CD4-positive, alpha-beta T cell (primary cell): ENCODE measurements at regions not wholly inside any gene's neighbourhood (a gene's known extent, or its start where the extent isn't known, plus 50 kb on each side); places are given as distances from the start of the nearest gene placed in this dataset.

ENCODE experiments used
- ATAC-seq: fragments of 200-7000 bp; cut with Tn5 transposase; one replicate; pipeline ENCODE4 v1.10.0; 2022; ENCODE audit warnings: mild to moderate bottlenecking; ENCODE audit not compliant: poor library complexity
- CTCF ChIA-PET: fragments of 350-600 bp; sonication (Branson Sonifier 250); formaldehyde crosslinking; loops from one replicate; lab custom pipeline; 2021; ENCODE audit warnings: antibody characterized with exemption, inconsistent platforms; lab: Charles Lee
- POLR2A ChIA-PET: fragments of 350-600 bp; sonication (Branson Sonifier 250); formaldehyde crosslinking; loops from one replicate; lab custom pipeline; 2021; ENCODE audit warnings: antibody characterized with exemption, inconsistent platforms; lab: Charles Lee
- DNase-seq, 14 experiments: peaks; one replicate each; pipeline ENCODE4 v3.0.0-alpha.2; 2013 to 2020; ENCODE audit warnings: mixed read lengths in 2 of 14
- H3K27ac ChIP-seq, 2 donors: one replicate each; pipeline versions ENCODE4 v1.5.1 to v1.7.0; 2013; ENCODE audit warnings: low read length in 2 of 2, low read depth in 1 of 2, mild to moderate bottlenecking in 1 of 2
- H3K27me3 ChIP-seq, 2 experiments: 1 replicate in 1 of 2; 2 replicates in 1 of 2; pipeline versions ENCODE4 v1.6.1 to v1.7.0; 2013; ENCODE audit warnings: low read length in 2 of 2, control low read depth in 1 of 2, mild to moderate bottlenecking in 1 of 2, moderate library complexity in 1 of 2; ENCODE audit not compliant: insufficient read depth in 2 of 2, control insufficient read depth in 1 of 2
- H3K36me3 ChIP-seq: one replicate; pipeline ENCODE4 v1.6.1; 2013; ENCODE audit warnings: low read length, control low read depth; ENCODE audit not compliant: insufficient read depth
- H3K4me1 ChIP-seq: one replicate; pipeline ENCODE4 v1.6.1; 2013; ENCODE audit warnings: low read length, control low read depth; ENCODE audit not compliant: insufficient read depth
- H3K4me3 ChIP-seq: one replicate; pipeline ENCODE4 v1.5.1; 2013; ENCODE audit warnings: mild to moderate bottlenecking, low read length, moderate library complexity
- H3K9me3 ChIP-seq, 2 experiments: 1 replicate in 1 of 2; 2 replicates in 1 of 2; pipeline versions ENCODE4 v1.6.1 to v1.7.0; 2013; ENCODE audit warnings: low read length in 2 of 2, mild to moderate bottlenecking in 2 of 2, control low read depth in 1 of 2, moderate library complexity in 1 of 2; ENCODE audit not compliant: control insufficient read depth in 1 of 2, insufficient read depth in 1 of 2
- H3K27ac Mint-ChIP-seq: one replicate; pipeline ENCODE4 v1.8.0; 2020; ENCODE audit warnings: mixed read lengths
- H3K27me3 Mint-ChIP-seq: one replicate; pipeline ENCODE4 v1.8.0; 2021; ENCODE audit warnings: mixed read lengths
- H3K36me3 Mint-ChIP-seq: one replicate; pipeline ENCODE4 v1.8.0; 2021; ENCODE audit warnings: low read depth, mixed read lengths
- H3K4me1 Mint-ChIP-seq: one replicate; pipeline ENCODE4 v1.8.0; 2021; ENCODE audit warnings: low read depth, mixed read lengths
- H3K4me3 Mint-ChIP-seq: one replicate; pipeline ENCODE4 v1.8.0; 2020; ENCODE audit warnings: mild to moderate bottlenecking, mixed read lengths
- H3K9me3 Mint-ChIP-seq: one replicate; pipeline ENCODE4 v1.8.0; 2020; ENCODE audit warnings: mixed read lengths
- CTCF ChIP-seq: fragments of 200-600 bp; IDR thresholded peaks from one replicate; pipeline ENCODE4 v1.8.0; 2022; ENCODE audit warnings: antibody characterized with exemption, mild to moderate bottlenecking
- intact Hi-C, 2 experiments: fragments of 100-400 bp; cut with DNase I in 1 of 2; cut with micrococcal nuclease in 1 of 2; formaldehyde crosslinking; loops; one replicate each; pipeline versions ENCODE4 v1.15.1 to v1.9.0; 2023 to 2025; cut with DNase I, micrococcal nuclease

DNA sequence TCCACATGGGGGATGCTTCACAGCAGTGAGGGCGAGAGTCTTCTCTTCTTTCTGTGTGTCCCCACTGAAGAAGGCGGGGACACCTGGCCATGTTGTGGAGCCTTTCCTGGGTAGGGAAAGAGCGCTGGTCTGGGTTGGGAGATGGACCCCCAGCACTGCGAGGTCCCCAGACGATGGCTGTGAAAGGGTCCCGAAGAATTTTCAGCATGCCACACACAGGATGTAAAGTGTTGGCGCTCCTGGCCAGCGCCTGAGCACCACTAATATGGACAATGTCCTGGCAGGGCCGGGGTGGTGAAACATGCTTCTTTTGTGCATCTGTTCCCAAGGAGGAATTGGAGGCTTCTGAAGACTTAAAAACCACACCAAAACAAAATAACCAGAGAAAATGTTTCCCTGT lies 77.2 kb downstream of the GLI2 start:
- Histone ChIP-seq H3K27ac (no peak overlapping the region), H3K27me3 (no peaks in the 10 kb centered on the region), H3K4me3 (no peak overlapping the region), H3K9me3 (peaks cover 0 to 27% of the 10 kb centered on the region in 2 experiments), H3K36me3 (no peaks in the 10 kb centered on the region), H3K4me1 (no peaks in the 10 kb centered on the region)
- intact Hi-C loops, result no loop called here
- Mint-ChIP-seq H3K27me3 (peaks cover 6% of the 10 kb centered on the region), H3K4me3 (no peak overlapping the region), H3K36me3 (no peaks in the 10 kb centered on the region), H3K4me1 (no peaks in the 10 kb centered on the region), H3K27ac (no peak overlapping the region), H3K9me3 (no peaks in the 10 kb centered on the region)
- ChIA-PET CTCF (no interaction called here), POLR2A (no interaction called here)
- no peak for TF ChIP-seq CTCF
- ATAC-seq, result no peak
- no peak for DNase-seq

- Mint-ChIP-seq H3K27ac (no peak overlapping the region), H3K27me3 (peaks cover 1% of the 10 kb centered on the region), H3K36me3 (no peaks in the 10 kb centered on the region), H3K9me3 (no peaks in the 10 kb centered on the region), H3K4me3 (no peak overlapping the region), H3K4me1 (no peaks in the 10 kb centered on the region)
- intact Hi-C loops, result no loop called here
- H3K36me3 ChIP-seq, result no peaks in the 10 kb centered on the region
- TF ChIP-seq CTCF, result no peak
- ChIA-PET CTCF (no interaction called here), POLR2A (no interaction called here)
- H3K27me3 ChIP-seq, result no peaks in the 10 kb centered on the region
- no peak overlapping the region for H3K27ac ChIP-seq
- ATAC-seq (no peak), DNase-seq (no peak)
- no peak overlapping the region for H3K4me3 ChIP-seq
- H3K9me3 ChIP-seq, result peaks cover 0 to 18% of the 10 kb centered on the region in 2 experiments
- H3K4me1 ChIP-seq, result no peaks in the 10 kb centered on the region
Observed at GRCh38 chr2:120814352-120814751, 78.7 kb downstream of the GLI2 start.

DNA sequence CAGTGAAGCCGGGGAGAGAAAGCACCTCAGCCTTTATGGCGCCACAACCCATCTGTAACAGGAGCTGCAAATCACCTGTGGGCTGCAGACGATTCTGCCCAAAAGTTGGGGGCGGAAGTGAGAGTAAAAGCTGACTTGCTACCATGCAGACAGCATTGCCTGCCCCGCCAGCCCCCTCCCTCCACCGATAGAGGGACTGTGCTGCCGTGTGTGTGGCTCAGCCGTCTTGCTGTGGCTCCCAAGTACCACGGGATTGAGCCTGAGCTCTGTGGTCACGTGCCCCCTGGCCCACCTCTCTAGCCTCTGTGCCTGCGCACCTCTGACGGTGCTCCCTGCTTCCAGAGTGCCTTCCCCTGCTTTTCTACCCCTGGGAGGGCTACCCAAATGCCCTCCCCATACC lies 79.6 kb downstream of the GLI2 start:
- Histone ChIP-seq H3K4me3 (no peak overlapping the region), H3K27ac (no peak overlapping the region), H3K27me3 (no peaks in the 10 kb centered on the region), H3K36me3 (no peaks in the 10 kb centered on the region), H3K9me3 (peaks cover 0 to 14% of the 10 kb centered on the region in 2 experiments), H3K4me1 (no peaks in the 10 kb centered on the region)
- DNase-seq (no peak), ATAC-seq (no peak)
- intact Hi-C loops, result no loop called here
- no peak overlapping the region for H3K27ac Mint-ChIP-seq
- TF ChIP-seq CTCF, result no peak
- no peak overlapping the region for H3K4me3 Mint-ChIP-seq
- no peaks in the 10 kb centered on the region for H3K27me3 Mint-ChIP-seq
- POLR2A ChIA-PET, result no interaction called here
- CTCF ChIA-PET, result no interaction called here
- H3K36me3 Mint-ChIP-seq, result no peaks in the 10 kb centered on the region
- no peaks in the 10 kb centered on the region for H3K9me3 Mint-ChIP-seq
- H3K4me1 Mint-ChIP-seq, result no peaks in the 10 kb centered on the region
